ENCODE measurements at regions not wholly inside any gene's neighbourhood (a gene's known extent, or its start where the extent isn't known, plus 50 kb on each side); places are given as distances from the start of the nearest gene placed in this dataset.
"Not testable (repeated sequence)": the region's sequence is repeated elsewhere in the genome, so short reads cannot be mapped to it uniquely, and the experiment has no call there.

DNA sequence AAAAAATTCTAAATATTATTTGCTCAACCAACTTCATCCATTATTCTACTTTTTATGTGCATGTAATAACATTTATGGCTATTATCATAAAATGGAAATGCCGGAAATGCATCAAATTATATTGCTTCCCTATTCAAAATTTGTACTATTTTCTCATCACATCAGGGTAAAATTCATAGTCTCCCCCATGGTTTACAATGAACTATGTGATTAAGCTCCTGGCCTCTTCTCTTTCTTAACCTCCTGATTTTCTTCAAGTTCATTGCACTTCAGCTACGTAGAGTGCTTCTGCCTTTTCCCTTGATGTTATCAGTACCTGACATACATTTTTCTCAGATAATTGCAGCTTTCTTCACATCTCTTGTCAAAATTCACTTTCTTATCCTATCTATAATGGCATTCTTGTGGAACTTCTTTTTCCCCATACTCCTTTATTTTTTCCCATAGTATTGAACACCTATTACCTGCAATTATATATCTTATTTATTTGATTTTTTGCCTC lies 699.1 kb upstream of the ADGRB3 start:
- ATAC-seq (ENCODE audit: insufficient read depth, low read depth) (no peak), DNase-seq (no peak)
- no peaks in the 10 kb centered on the region for H3K36me3 ChIP-seq (ENCODE audit: insufficient read depth, low read length)
- H4K20me1 ChIP-seq (ENCODE audit: insufficient read depth, low read length): no peaks in the 10 kb centered on the region
- no peaks in the 10 kb centered on the region for H3K79me2 ChIP-seq (ENCODE audit: insufficient read depth, low read length)
- H3K4me2 ChIP-seq (ENCODE audit: insufficient read depth, low read length): no peak overlapping the region
- H3K4me3 ChIP-seq (ENCODE audit: low read depth in 1 of 2, low read length in 2 of 2): no peak overlapping the region
- no peak overlapping the region for H2AFZ ChIP-seq (ENCODE audit: low read depth, low read length)
- H3K4me1 ChIP-seq (ENCODE audit: insufficient read depth, low read length): no peaks in the 10 kb centered on the region
- no peak for TF ChIP-seq EZH2 (IDR thresholded peaks at IDR 0.05; ENCODE audit: borderline replicate concordance, low read depth, low read length, severe bottlenecking)
- TF ChIP-seq, protein P1, sequence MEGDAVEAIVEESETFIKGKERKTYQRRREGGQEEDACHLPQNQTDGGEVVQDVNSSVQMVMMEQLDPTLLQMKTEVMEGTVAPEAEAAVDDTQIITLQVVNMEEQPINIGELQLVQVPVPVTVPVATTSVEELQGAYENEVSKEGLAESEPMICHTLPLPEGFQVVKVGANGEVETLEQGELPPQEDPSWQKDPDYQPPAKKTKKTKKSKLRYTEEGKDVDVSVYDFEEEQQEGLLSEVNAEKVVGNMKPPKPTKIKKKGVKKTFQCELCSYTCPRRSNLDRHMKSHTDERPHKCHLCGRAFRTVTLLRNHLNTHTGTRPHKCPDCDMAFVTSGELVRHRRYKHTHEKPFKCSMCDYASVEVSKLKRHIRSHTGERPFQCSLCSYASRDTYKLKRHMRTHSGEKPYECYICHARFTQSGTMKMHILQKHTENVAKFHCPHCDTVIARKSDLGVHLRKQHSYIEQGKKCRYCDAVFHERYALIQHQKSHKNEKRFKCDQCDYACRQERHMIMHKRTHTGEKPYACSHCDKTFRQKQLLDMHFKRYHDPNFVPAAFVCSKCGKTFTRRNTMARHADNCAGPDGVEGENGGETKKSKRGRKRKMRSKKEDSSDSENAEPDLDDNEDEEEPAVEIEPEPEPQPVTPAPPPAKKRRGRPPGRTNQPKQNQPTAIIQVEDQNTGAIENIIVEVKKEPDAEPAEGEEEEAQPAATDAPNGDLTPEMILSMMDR (IDR thresholded peaks at IDR 0.05; ENCODE audit: borderline replicate concordance, extremely low read depth, low read length, poor library complexity, severe bottlenecking): no peak
- H3K27ac ChIP-seq (ENCODE audit: low read length): no peak overlapping the region
- H3K27me3 ChIP-seq (ENCODE audit: insufficient read depth, low read length, poor library complexity): no peaks in the 10 kb centered on the region
- no peak overlapping the region for H3K9ac ChIP-seq (ENCODE audit: low read depth, low read length)
- no peaks in the 10 kb centered on the region for H3K9me3 ChIP-seq (ENCODE audit: insufficient read depth, low read length, severe bottlenecking)

DNA sequence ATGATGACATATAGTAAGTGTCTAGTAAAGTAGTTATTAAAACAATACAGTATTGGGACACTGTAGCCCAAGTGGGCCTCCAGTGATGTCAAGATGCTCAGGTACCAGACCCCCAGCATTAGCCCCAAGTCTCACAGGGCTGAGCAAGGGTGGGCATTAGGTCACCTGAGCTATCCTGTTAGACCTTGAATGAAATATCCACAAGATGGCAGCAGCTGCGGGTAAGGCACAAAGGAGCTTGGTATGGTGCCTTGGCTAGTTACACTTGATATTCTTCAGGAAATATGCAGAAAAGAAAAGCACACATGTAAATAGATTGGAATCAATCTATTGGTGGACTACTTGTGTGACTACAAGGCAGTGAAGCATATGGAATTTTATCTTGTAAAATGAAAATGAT lies 701.8 kb upstream of the ADGRB3 start:
- no peaks in the 10 kb centered on the region for H3K27me3 ChIP-seq (ENCODE audit: insufficient read depth, low read length, poor library complexity)
- H2AFZ ChIP-seq (ENCODE audit: low read depth, low read length): no peak overlapping the region
- H3K79me2 ChIP-seq (ENCODE audit: insufficient read depth, low read length): no peaks in the 10 kb centered on the region
- H4K20me1 ChIP-seq (ENCODE audit: insufficient read depth, low read length): no peaks in the 10 kb centered on the region
- H3K9ac ChIP-seq (ENCODE audit: low read depth, low read length): no peak overlapping the region
- no peaks in the 10 kb centered on the region for H3K4me1 ChIP-seq (ENCODE audit: insufficient read depth, low read length)
- H3K4me2 ChIP-seq (ENCODE audit: insufficient read depth, low read length): no peak overlapping the region
- no peak overlapping the region for H3K27ac ChIP-seq (ENCODE audit: low read length)
- no peaks in the 10 kb centered on the region for H3K36me3 ChIP-seq (ENCODE audit: insufficient read depth, low read length)
- H3K4me3 ChIP-seq (ENCODE audit: low read depth in 1 of 2, low read length in 2 of 2): no peak overlapping the region
- DNase-seq (no peak), ATAC-seq (ENCODE audit: insufficient read depth, low read depth) (no peak)
- H3K9me3 ChIP-seq (ENCODE audit: insufficient read depth, low read length, severe bottlenecking): no peaks in the 10 kb centered on the region
- TF ChIP-seq, protein P1 (IDR thresholded peaks at IDR 0.05; ENCODE audit: borderline replicate concordance, extremely low read depth, low read length, poor library complexity, severe bottlenecking): no peak
- no peak for TF ChIP-seq EZH2 (IDR thresholded peaks at IDR 0.05; ENCODE audit: borderline replicate concordance, low read depth, low read length, severe bottlenecking)

DNA sequence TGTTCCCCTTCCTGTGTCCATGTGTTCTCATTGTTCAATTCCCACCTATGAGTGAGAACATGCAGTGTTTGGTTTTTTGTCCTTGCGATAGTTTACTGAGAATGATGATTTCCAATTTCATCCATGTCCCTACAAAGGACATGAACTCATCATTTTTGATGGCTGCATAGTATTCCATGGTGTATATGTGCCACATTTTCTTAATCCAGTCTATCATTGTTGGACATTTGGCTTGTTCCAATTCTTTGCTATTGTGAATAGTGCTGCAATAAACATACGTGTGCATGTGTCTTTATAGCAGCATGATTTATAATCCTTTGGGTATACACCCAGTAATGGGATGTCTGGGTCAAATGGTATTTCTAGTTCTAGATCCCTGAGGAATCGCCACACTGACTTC lies 712.5 kb upstream of the ADGRB3 start:
- not testable (repeated sequence) for H3K9ac ChIP-seq (ENCODE audit: low read depth, low read length); H2AFZ ChIP-seq (ENCODE audit: low read depth, low read length); H3K27me3 ChIP-seq (ENCODE audit: insufficient read depth, low read length, poor library complexity); H3K4me1 ChIP-seq (ENCODE audit: insufficient read depth, low read length); H3K4me3 ChIP-seq (ENCODE audit: low read depth in 1 of 2, low read length in 2 of 2); H3K36me3 ChIP-seq (ENCODE audit: insufficient read depth, low read length); ATAC-seq (ENCODE audit: insufficient read depth, low read depth); H3K9me3 ChIP-seq (ENCODE audit: insufficient read depth, low read length, severe bottlenecking); H3K27ac ChIP-seq (ENCODE audit: low read length); H4K20me1 ChIP-seq (ENCODE audit: insufficient read depth, low read length); H3K79me2 ChIP-seq (ENCODE audit: insufficient read depth, low read length); DNase-seq; H3K4me2 ChIP-seq (ENCODE audit: insufficient read depth, low read length)

DNA sequence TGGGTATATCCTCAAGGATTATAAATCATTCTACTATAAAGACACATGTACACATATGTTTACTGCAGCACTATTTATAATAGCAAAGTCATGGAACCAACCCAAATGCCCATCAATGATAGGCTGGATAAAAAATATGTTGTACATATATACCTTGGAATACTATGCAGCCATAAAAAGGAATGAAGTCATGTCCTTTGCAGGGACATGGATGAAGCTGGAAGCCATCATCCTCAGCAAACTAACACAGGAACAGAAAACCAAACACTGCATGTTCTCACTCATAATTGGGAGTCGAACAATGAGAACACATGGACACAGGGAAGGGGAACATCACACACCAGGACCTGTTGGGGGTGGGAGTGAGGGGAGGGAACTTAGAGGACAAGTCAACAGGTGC lies 715.0 kb upstream of the ADGRB3 start:
- not testable (repeated sequence) for H3K4me3 ChIP-seq (ENCODE audit: low read depth in 1 of 2, low read length in 2 of 2); DNase-seq; ATAC-seq (ENCODE audit: insufficient read depth, low read depth)

More for the DNA sequence above, 715.0 kb upstream of the ADGRB3 start:
- not testable (repeated sequence) for H3K4me1 ChIP-seq (ENCODE audit: insufficient read depth, low read length); H3K79me2 ChIP-seq (ENCODE audit: insufficient read depth, low read length); H3K4me2 ChIP-seq (ENCODE audit: insufficient read depth, low read length); H2AFZ ChIP-seq (ENCODE audit: low read depth, low read length); H3K9me3 ChIP-seq (ENCODE audit: insufficient read depth, low read length, severe bottlenecking); H4K20me1 ChIP-seq (ENCODE audit: insufficient read depth, low read length); H3K27ac ChIP-seq (ENCODE audit: low read length); H3K9ac ChIP-seq (ENCODE audit: low read depth, low read length); H3K36me3 ChIP-seq (ENCODE audit: insufficient read depth, low read length); H3K27me3 ChIP-seq (ENCODE audit: insufficient read depth, low read length, poor library complexity)
